GM23248 (cell line): ENCODE measurements at regions not wholly inside any gene's neighbourhood (a gene's known extent, or its start where the extent isn't known, plus 50 kb on each side); places are given as distances from the start of the nearest gene placed in this dataset.

Experiments used
- DNase-seq: peaks from one replicate; pipeline ENCODE4 v3.0.0-alpha.2; 2015
- H2AFZ ChIP-seq: fragments of 200-600 bp; sonication (generic); 2 replicates; pipeline ENCODE4 v1.6.1; 2016; ENCODE audit warnings: antibody characterized with exemption
- H3F3A ChIP-seq: fragments of 200-600 bp; sonication (generic); 2 replicates; pipeline ENCODE4 v1.6.1; 2016; ENCODE audit warnings: mild to moderate bottlenecking, antibody characterized with exemption, mixed run types; ENCODE audit not compliant: insufficient read depth
- H3K27ac ChIP-seq: fragments of 200-600 bp; sonication (generic); 2 replicates; pipeline ENCODE4 v1.5.1; 2016; ENCODE audit warnings: mild to moderate bottlenecking
- H3K27me3 ChIP-seq: fragments of 200-600 bp; sonication (generic); replicated peaks from 2 replicates; pipeline ENCODE4 v1.6.1; 2016; ENCODE audit warnings: mild to moderate bottlenecking; ENCODE audit not compliant: insufficient read depth
- H3K36me3 ChIP-seq: fragments of 200-600 bp; sonication (generic); 2 replicates; pipeline ENCODE4 v1.6.1; 2016; ENCODE audit warnings: low read depth, mild to moderate bottlenecking
- H3K4me1 ChIP-seq: fragments of 200-600 bp; sonication (generic); 2 replicates; pipeline ENCODE4 v1.6.1; 2016; ENCODE audit warnings: mild to moderate bottlenecking; ENCODE audit not compliant: insufficient read depth
- H3K4me2 ChIP-seq: fragments of 200-600 bp; sonication (generic); one replicate; pipeline ENCODE4 v1.6.1; 2016; ENCODE audit warnings: mild to moderate bottlenecking; ENCODE audit not compliant: unreplicated experiment
- H3K4me3 ChIP-seq: fragments of 200-600 bp; sonication (generic); 2 replicates; pipeline ENCODE4 v1.5.1; 2016; ENCODE audit warnings: mild to moderate bottlenecking
- H3K79me2 ChIP-seq: fragments of 200-600 bp; sonication (generic); 2 replicates; pipeline ENCODE4 v1.6.1; 2016; ENCODE audit warnings: mild to moderate bottlenecking; ENCODE audit not compliant: insufficient read depth
- H3K9ac ChIP-seq: fragments of 200-600 bp; sonication (generic); 2 replicates; pipeline ENCODE4 v1.6.1; 2016; ENCODE audit warnings: mild to moderate bottlenecking
- H3K9me2 ChIP-seq: fragments of 200-600 bp; sonication (generic); 2 replicates; pipeline ENCODE4 v1.6.1; 2016; ENCODE audit warnings: mixed run types, mild to moderate bottlenecking, moderate library complexity; ENCODE audit not compliant: insufficient read depth
- H3K9me3 ChIP-seq: fragments of 200-600 bp; sonication (generic); one replicate; pipeline ENCODE4 v1.6.1; 2017; ENCODE audit warnings: low read depth
- H4K20me1 ChIP-seq: fragments of 200-600 bp; sonication (generic); 2 replicates; pipeline ENCODE4 v1.6.0; 2016; ENCODE audit not compliant: insufficient read depth
- EZH2 ChIP-seq: fragments of 200-600 bp; sonication (generic); IDR thresholded peaks from 2 replicates; pipeline ENCODE4 v1.6.1; 2018; ENCODE audit warnings: antibody characterized with exemption, mild to moderate bottlenecking; ENCODE audit not compliant: insufficient read depth, poor library complexity, severe bottlenecking
- EZH2phosphoT487 ChIP-seq: fragments of 200-600 bp; sonication (generic); IDR thresholded peaks from 2 replicates; pipeline ENCODE4 v1.6.1; 2018; ENCODE audit warnings: antibody characterized with exemption, moderate library complexity, mild to moderate bottlenecking, low read depth; ENCODE audit not compliant: insufficient read depth
- WGBS, 2 experiments: methylation state at CpG; one replicate each; pipeline ENCODE4 v1.1.6; 2015 to 2017; ENCODE audit warnings: low lambda C conversion rate in 2 of 2, low coverage in 1 of 2; ENCODE audit errors: missing lambda C conversion rate in 2 of 2; 5-methylcytosine and 5-hydroxymethylcytosine counted together
- in situ Hi-C: fragments of 300-500 bp; cut with MboI; formaldehyde crosslinking; loops from 2 replicates; pipeline ENCODE4 v1.15.0; 2020

GRCh38 chr7:106512217-106512616, 148.7 kb downstream of the CCDC71L start:
- no peak overlapping the region for H3K4me3 ChIP-seq
- 97% methylated on average over 2 of the region's 2 CpGs for WGBS, 2 experiments
- H2AFZ ChIP-seq, result no peak overlapping the region
- no peaks in the 10 kb centered on the region for H3K9me3 ChIP-seq
- no peaks in the 10 kb centered on the region for H3K36me3 ChIP-seq
- in situ Hi-C loops, result no loop called here
- no peak for DNase-seq
- H3K79me2 ChIP-seq, result no peaks in the 10 kb centered on the region
- H3K27me3 ChIP-seq, result no peaks in the 10 kb centered on the region
- H4K20me1 ChIP-seq, result no peaks in the 10 kb centered on the region
- H3K9ac ChIP-seq, result no peak overlapping the region
- no peaks in the 10 kb centered on the region for H3K4me1 ChIP-seq
- H3K4me2 ChIP-seq, result no peak overlapping the region
- no peaks in the 10 kb centered on the region for H3F3A ChIP-seq
- H3K9me2 ChIP-seq, result 0 out of 2 replicates have a peak, but pooled peaks cover 3% of the 10 kb centered on the region
- H3K27ac ChIP-seq, result no peak overlapping the region
- TF ChIP-seq EZH2 (no peak), EZH2phosphoT487 (no peak)

GRCh38 chr7:106504645-106505044, 156.3 kb downstream of the CCDC71L start:
- in situ Hi-C loops, result no loop called here

GRCh38 chr7:106504207-106504606, 156.8 kb downstream of the CCDC71L start:
- Histone ChIP-seq H3K27me3 (no peaks in the 10 kb centered on the region), H3K27ac (no peak overlapping the region), H3K9me3 (no peaks in the 10 kb centered on the region), H3K9ac (no peak overlapping the region), H3K4me2 (no peak overlapping the region), H3K79me2 (no peaks in the 10 kb centered on the region), H3K9me2 (no peaks in the 10 kb centered on the region), H2AFZ (no peak overlapping the region), H3F3A (no peaks in the 10 kb centered on the region), H3K4me1 (0 out of 2 replicates have a peak, but pooled peaks cover 5% of the 10 kb centered on the region), H3K36me3 (no peaks in the 10 kb centered on the region), H3K4me3 (no peak overlapping the region), H4K20me1 (no peaks in the 10 kb centered on the region)
- TF ChIP-seq EZH2, result no peak
- TF ChIP-seq EZH2phosphoT487, result no peak
- in situ Hi-C loops, result no loop called here
- DNase-seq, result no peak
- 76 to 84% methylated on average over 3 of the region's 3 CpGs for WGBS, 2 experiments

More at GRCh38 chr7:106504645-106505044, 156.3 kb downstream of the CCDC71L start:
- TF ChIP-seq EZH2 (no peak), EZH2phosphoT487 (no peak)
- Histone ChIP-seq H3K9me3 (no peaks in the 10 kb centered on the region), H3K27ac (no peak overlapping the region), H3K4me3 (no peak overlapping the region), H3K9ac (no peak overlapping the region), H3K27me3 (no peaks in the 10 kb centered on the region), H4K20me1 (no peaks in the 10 kb centered on the region), H3K4me1 (0 out of 2 replicates have a peak, but pooled peaks cover 5% of the 10 kb centered on the region), H3F3A (no peaks in the 10 kb centered on the region), H2AFZ (no peak overlapping the region), H3K9me2 (no peaks in the 10 kb centered on the region), H3K79me2 (no peaks in the 10 kb centered on the region), H3K4me2 (no peak overlapping the region), H3K36me3 (no peaks in the 10 kb centered on the region)
- 16 to 21% methylated on average over 1 of the region's 1 CpG for WGBS, 2 experiments
- DNase-seq, result no peak

- Histone ChIP-seq H3K4me2 (no peak overlapping the region), H2AFZ (no peak overlapping the region), H3K27ac (no peak overlapping the region), H3K9me3 (no peaks in the 10 kb centered on the region), H3K36me3 (no peaks in the 10 kb centered on the region), H3K9me2 (no peaks in the 10 kb centered on the region), H3K9ac (no peak overlapping the region), H4K20me1 (no peaks in the 10 kb centered on the region), H3K4me1 (0 out of 2 replicates have a peak, but pooled peaks cover 5% of the 10 kb centered on the region), H3F3A (no peaks in the 10 kb centered on the region), H3K79me2 (no peaks in the 10 kb centered on the region), H3K4me3 (no peak overlapping the region), H3K27me3 (no peaks in the 10 kb centered on the region)
- no peak for TF ChIP-seq EZH2
- TF ChIP-seq EZH2phosphoT487, result no peak
- no peak for DNase-seq
- in situ Hi-C loops, result no loop called here
- whole genome bisulfite sequencing, 2 experiments, result 87 to 90% methylated on average over 3 of the region's 3 CpGs
These were observed 157.3 kb downstream of the CCDC71L start for GRCh38 chr7:106503626-106504025.
